ENCODE measurements at regions not wholly inside any gene's neighbourhood (a gene's known extent, or its start where the extent isn't known, plus 50 kb on each side); places are given as distances from the start of the nearest gene placed in this dataset.

GRCh38 chr2:11100976-11101375 is 54.3 kb upstream of the SLC66A3 start:
- TF ChIP-seq MAX (IDR thresholded peaks at IDR 0.05) (no peak), CEBPB (IDR thresholded peaks at IDR 0.05; ENCODE audit: low read depth) (no peak), REST (IDR thresholded peaks at IDR 0.05; ENCODE audit: low read depth) (no peak), CTCF (IDR thresholded peaks at IDR 0.05 in 2 of 3, conservative IDR thresholded peaks at IDR 0.05 in 1 of 3; ENCODE audit: borderline replicate concordance in 1 of 3, insufficient read depth in 1 of 3, low read depth in 2 of 3, low read length in 2 of 3) (no peak), CBX3 (IDR thresholded peaks at IDR 0.05; ENCODE audit: low read depth) (no peak), EZH2 (IDR thresholded peaks at IDR 0.05) (no peak), POLR2A (IDR thresholded peaks at IDR 0.05; ENCODE audit: borderline replicate concordance, extremely low read depth, insufficient read depth, insufficient read length) (no peak), ELF1 (IDR thresholded peaks at IDR 0.05; ENCODE audit: borderline replicate concordance, low read depth) (no peak), EZH2phosphoT487 (IDR thresholded peaks at IDR 0.05; ENCODE audit: borderline replicate concordance) (no peak), POLR2AphosphoS5 (IDR thresholded peaks at IDR 0.05; ENCODE audit: low read depth, low read length) (no peak), EGR1 (IDR thresholded peaks at IDR 0.05; ENCODE audit: low read depth) (no peak)
